Suppressor macrophage treated with lipopolysaccharide for 4 hours (primary cell): ENCODE measurements at regions not wholly inside any gene's neighbourhood (a gene's known extent, or its start where the extent isn't known, plus 50 kb on each side); places are given as distances from the start of the nearest gene placed in this dataset.
A peak's percentile ranks its signal among the peaks of the same experiment; 100 is the strongest.

Experiments
- DNase-seq: peaks from one replicate; pipeline ENCODE4 v3.0.0-alpha.2; 2020

GRCh38 chr3:18295171-18295920 is 129.8 kb downstream of the SATB1 start:
- DNase-seq = peak; percentile 25

GRCh38 chr3:18290157-18290556 is 135.0 kb downstream of the SATB1 start:
- no peak for DNase-seq

GRCh38 chr3:18288243-18288642 is 136.9 kb downstream of the SATB1 start:
- no peak for DNase-seq

GRCh38 chr3:18284716-18285115 is 140.4 kb downstream of the SATB1 start:
- no peak for DNase-seq

- no peak for DNase-seq
Measured at GRCh38 chr3:18283680-18284079, 141.5 kb downstream of the SATB1 start.

GRCh38 chr3:18282507-18282906 is 142.6 kb downstream of the SATB1 start:
- no peak for DNase-seq

GRCh38 chr3:18279226-18279737 is 145.9 kb downstream of the SATB1 start:
- no peak for DNase-seq

- DNase-seq = no peak
Measured at GRCh38 chr3:18264853-18265252, 160.3 kb downstream of the SATB1 start.

- DNase-seq = no peak
Measured at GRCh38 chr3:18264361-18264760, 160.8 kb downstream of the SATB1 start.

- peak; percentile 7 for DNase-seq
Measured at GRCh38 chr3:18258492-18258891, 166.6 kb downstream of the SATB1 start.

GRCh38 chr3:18252578-18252977 is 172.6 kb downstream of the SATB1 start:
- no peak for DNase-seq

GRCh38 chr3:18250991-18251390 is 174.1 kb downstream of the SATB1 start:
- no peak for DNase-seq

GRCh38 chr3:18249126-18249525 is 176.0 kb downstream of the SATB1 start:
- no peak for DNase-seq

- DNase-seq = no peak
Measured at GRCh38 chr3:18247776-18248310, 177.3 kb downstream of the SATB1 start.

GRCh38 chr3:18247139-18247695 is 177.9 kb downstream of the SATB1 start:
- DNase-seq = no peak

- DNase-seq = no peak
Measured at GRCh38 chr3:18246336-18247060, 178.6 kb downstream of the SATB1 start.

GRCh38 chr3:18245721-18246120 is 179.4 kb downstream of the SATB1 start:
- no peak for DNase-seq

GRCh38 chr3:18241837-18242236 is 183.3 kb downstream of the SATB1 start:
- no peak for DNase-seq

- no peak for DNase-seq
Measured at GRCh38 chr3:18239674-18240073, 185.5 kb downstream of the SATB1 start.

GRCh38 chr3:18238746-18239331 is 186.3 kb downstream of the SATB1 start:
- DNase-seq = no peak

- no peak for DNase-seq
Measured at GRCh38 chr3:18238332-18238731, 186.8 kb downstream of the SATB1 start.

GRCh38 chr3:18237251-18238005 is 187.7 kb downstream of the SATB1 start:
- DNase-seq = peak; percentile 29
